ENCODE measurements at regions not wholly inside any gene's neighbourhood (a gene's known extent, or its start where the extent isn't known, plus 50 kb on each side); places are given as distances from the start of the nearest gene placed in this dataset.

DNA sequence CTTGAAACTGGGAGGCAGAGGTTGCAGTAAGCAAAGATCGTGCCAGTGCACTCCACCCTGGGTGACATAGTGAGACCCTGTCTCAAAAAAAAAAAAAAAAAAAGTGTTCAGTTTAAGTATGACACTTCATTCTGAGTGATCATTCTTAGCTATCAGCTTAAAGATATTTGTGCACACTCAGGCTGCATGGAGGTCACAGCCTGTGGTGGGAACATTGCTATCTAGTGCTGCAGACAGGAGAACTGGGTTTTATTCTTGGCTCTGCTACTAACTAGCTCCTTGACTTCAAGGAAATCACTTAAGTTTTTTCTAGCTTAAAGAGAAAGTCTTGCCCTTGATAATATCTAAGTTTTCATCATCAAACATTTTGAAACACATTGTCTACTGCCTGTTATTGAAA lies 391.3 kb upstream of the CDH7 start:
- TF ChIP-seq CTCF (conservative IDR thresholded peaks at IDR 0.05; ENCODE audit: low read length) (no peak), EZH2phosphoT487 (IDR thresholded peaks at IDR 0.05; ENCODE audit: borderline replicate concordance, low read depth, low read length) (no peak)
